Lower lobe of right lung (tissue), 2 donors: ENCODE measurements at regions not wholly inside any gene's neighbourhood (a gene's known extent, or its start where the extent isn't known, plus 50 kb on each side); places are given as distances from the start of the nearest gene placed in this dataset.

ENCODE experiments used
- ATAC-seq, 2 donors: fragments of 200-7000 bp; cut with Tn5 transposase; one replicate each; pipeline ENCODE4 v1.9.1; 2020 to 2022; ENCODE audit warnings: mild to moderate bottlenecking in 2 of 2, moderate library complexity in 2 of 2
- DNase-seq: peaks from one replicate; pipeline ENCODE4 v3.0.0-alpha.2; 2020
- H3K27ac ChIP-seq: fragments of 200-600 bp; one replicate; pipeline ENCODE4 v1.8.0; 2022
- H3K27me3 ChIP-seq: fragments of 200-600 bp; one replicate; pipeline ENCODE4 v1.8.0; 2022; ENCODE audit warnings: low read depth
- H3K36me3 ChIP-seq: fragments of 200-600 bp; one replicate; pipeline ENCODE4 v1.8.0; 2022; ENCODE audit warnings: mild to moderate bottlenecking
- H3K4me1 ChIP-seq: fragments of 200-600 bp; one replicate; pipeline ENCODE4 v1.8.0; 2022
- H3K4me3 ChIP-seq: fragments of 200-600 bp; one replicate; pipeline ENCODE4 v1.8.0; 2022; ENCODE audit warnings: mild to moderate bottlenecking
- H3K9me3 ChIP-seq: fragments of 200-600 bp; one replicate; pipeline ENCODE4 v1.8.0; 2022
- intact Hi-C: fragments of 100-400 bp; cut with DNase I; formaldehyde crosslinking; loops from one replicate; pipeline ENCODE4 v1.11.0; 2022
- TF ChIP-seq, protein P1 (sequence below): fragments of 200-600 bp; IDR thresholded peaks from one replicate; pipeline ENCODE4 v1.8.0; 2022; ENCODE audit warnings: antibody characterized with exemption, mild to moderate bottlenecking
- donor health status: DM: no; HTN: yes; CAD: no; lungs with severe emphysema.

DNA sequence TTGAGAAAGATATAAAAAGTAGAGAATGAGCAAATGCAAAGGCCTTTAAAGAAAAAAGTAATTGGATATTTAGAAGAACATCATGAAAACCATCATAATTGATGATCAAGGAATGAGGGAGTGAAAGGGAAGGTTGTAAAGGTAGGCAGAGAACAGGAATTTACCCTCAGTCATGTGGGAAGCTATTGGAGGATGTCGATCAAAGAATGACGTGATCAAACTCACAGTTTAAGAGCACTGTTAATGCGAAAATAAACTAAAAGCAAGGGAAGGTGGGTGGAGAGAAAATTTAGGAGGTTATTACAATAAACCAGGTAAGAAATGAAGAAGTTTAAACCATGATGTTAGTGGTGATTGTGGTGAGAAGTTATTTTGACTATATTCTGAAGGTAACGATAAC, 982.6 kb upstream of the EYS start:
- DNase-seq (no peak), ATAC-seq (no peak)
- H3K4me1 ChIP-seq = no peaks in the 10 kb centered on the region
- H3K36me3 ChIP-seq = no peaks in the 10 kb centered on the region
- TF ChIP-seq, protein P1, sequence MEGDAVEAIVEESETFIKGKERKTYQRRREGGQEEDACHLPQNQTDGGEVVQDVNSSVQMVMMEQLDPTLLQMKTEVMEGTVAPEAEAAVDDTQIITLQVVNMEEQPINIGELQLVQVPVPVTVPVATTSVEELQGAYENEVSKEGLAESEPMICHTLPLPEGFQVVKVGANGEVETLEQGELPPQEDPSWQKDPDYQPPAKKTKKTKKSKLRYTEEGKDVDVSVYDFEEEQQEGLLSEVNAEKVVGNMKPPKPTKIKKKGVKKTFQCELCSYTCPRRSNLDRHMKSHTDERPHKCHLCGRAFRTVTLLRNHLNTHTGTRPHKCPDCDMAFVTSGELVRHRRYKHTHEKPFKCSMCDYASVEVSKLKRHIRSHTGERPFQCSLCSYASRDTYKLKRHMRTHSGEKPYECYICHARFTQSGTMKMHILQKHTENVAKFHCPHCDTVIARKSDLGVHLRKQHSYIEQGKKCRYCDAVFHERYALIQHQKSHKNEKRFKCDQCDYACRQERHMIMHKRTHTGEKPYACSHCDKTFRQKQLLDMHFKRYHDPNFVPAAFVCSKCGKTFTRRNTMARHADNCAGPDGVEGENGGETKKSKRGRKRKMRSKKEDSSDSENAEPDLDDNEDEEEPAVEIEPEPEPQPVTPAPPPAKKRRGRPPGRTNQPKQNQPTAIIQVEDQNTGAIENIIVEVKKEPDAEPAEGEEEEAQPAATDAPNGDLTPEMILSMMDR = no peak
- no peaks in the 10 kb centered on the region for H3K9me3 ChIP-seq
- no peak overlapping the region for H3K4me3 ChIP-seq
- intact Hi-C loops = no loop called here
- H3K27me3 ChIP-seq = no peaks in the 10 kb centered on the region
- no peak overlapping the region for H3K27ac ChIP-seq

DNA sequence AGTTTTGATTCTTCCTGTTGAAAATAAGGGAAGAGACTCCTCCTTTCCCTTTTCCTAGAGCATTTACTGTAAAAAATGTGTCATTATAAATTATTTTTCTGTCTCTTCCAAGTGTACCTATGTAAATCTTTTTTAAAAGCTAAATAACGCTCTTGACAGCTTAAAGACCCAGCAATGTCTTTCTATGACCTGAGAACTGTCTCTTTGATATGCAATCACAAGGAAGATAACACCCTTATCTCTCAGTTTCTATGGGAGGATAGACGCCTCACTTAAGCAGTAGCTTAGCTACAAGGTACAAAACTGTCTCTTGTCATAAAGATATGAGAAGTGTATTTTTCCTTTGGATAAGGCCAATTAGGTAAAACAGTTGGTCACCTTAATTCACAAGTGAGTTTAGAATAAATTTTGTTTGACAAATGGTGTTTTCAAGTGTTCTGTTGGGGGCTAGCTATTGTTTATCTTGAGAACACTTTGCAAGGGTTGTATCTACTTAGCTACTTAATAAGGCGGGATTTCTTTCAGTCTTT, 980.6 kb upstream of the EYS start:
- Histone ChIP-seq H3K27ac (no peak overlapping the region), H3K9me3 (no peaks in the 10 kb centered on the region), H3K4me1 (no peaks in the 10 kb centered on the region), H3K36me3 (no peaks in the 10 kb centered on the region), H3K4me3 (no peak overlapping the region), H3K27me3 (no peaks in the 10 kb centered on the region)
- intact Hi-C loops = no loop called here
- DNase-seq (no peak), ATAC-seq (no peak)
- TF ChIP-seq, protein P1 = no peak

- H3K27me3 ChIP-seq = no peaks in the 10 kb centered on the region
- TF ChIP-seq, protein P1 = no peak
- ATAC-seq = no peak
Observed at GRCh38 chr6:66675906-66676305, 968.9 kb upstream of the EYS start.

GRCh38 chr6:66664112-66664511, 957.1 kb upstream of the EYS start:
- Histone ChIP-seq H3K27me3 (no peaks in the 10 kb centered on the region), H3K36me3 (no peaks in the 10 kb centered on the region), H3K9me3 (no peaks in the 10 kb centered on the region), H3K27ac (no peak overlapping the region), H3K4me1 (no peaks in the 10 kb centered on the region), H3K4me3 (no peak overlapping the region)
- ATAC-seq (no peak), DNase-seq (no peak)
- TF ChIP-seq, protein P1 = no peak
- intact Hi-C loops = no loop called here

More at GRCh38 chr6:66675906-66676305, 968.9 kb upstream of the EYS start:
- H3K27ac ChIP-seq = no peak overlapping the region
- intact Hi-C loops = no loop called here
- no peak overlapping the region for H3K4me3 ChIP-seq
- no peak for DNase-seq
- H3K9me3 ChIP-seq = no peaks in the 10 kb centered on the region
- no peaks in the 10 kb centered on the region for H3K4me1 ChIP-seq
- H3K36me3 ChIP-seq = no peaks in the 10 kb centered on the region

GRCh38 chr6:66662721-66663507, 955.9 kb upstream of the EYS start:
- ATAC-seq = no peak
- no peaks in the 10 kb centered on the region for H3K36me3 ChIP-seq
- no peaks in the 10 kb centered on the region for H3K27me3 ChIP-seq
- intact Hi-C loops = no loop called here
- no peaks in the 10 kb centered on the region for H3K4me1 ChIP-seq
- no peak for DNase-seq
- no peaks in the 10 kb centered on the region for H3K9me3 ChIP-seq
- H3K27ac ChIP-seq = no peak overlapping the region
- TF ChIP-seq, protein P1 = no peak
- H3K4me3 ChIP-seq = no peak overlapping the region
